ENCODE measurements at regions not wholly inside any gene's neighbourhood (a gene's known extent, or its start where the extent isn't known, plus 50 kb on each side); places are given as distances from the start of the nearest gene placed in this dataset.

DNA sequence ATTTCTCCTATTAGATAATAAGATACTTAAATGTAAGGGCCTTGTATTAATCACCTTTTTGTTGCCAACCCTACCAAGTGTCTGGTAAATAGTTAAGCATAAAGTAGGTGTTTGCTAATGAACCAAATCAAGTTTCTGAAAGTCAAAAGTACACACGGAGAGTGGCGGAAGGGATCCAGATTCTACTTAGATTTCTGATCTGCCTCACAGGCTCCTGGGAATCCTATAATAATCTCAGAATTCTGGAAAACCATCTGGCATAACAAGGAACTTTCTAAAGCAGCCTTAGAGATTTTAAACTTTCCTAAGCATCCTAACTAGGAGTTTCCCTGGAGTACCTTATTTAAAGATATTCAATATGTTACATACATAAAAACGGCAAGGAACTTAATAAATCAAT, 363.2 kb upstream of the SMC2 start:
- no peaks in the 10 kb centered on the region for H3K36me3 Mint-ChIP-seq
- no peak overlapping the region for H3K4me3 Mint-ChIP-seq
- H3K9me3 Mint-ChIP-seq (ENCODE audit: low read depth), result no peaks in the 10 kb centered on the region
- no peaks in the 10 kb centered on the region for H3K27me3 Mint-ChIP-seq
- H3K4me1 Mint-ChIP-seq, result no peaks in the 10 kb centered on the region
- DNase-seq (no peak), ATAC-seq (no peak)
- H3K27ac Mint-ChIP-seq, result no peak overlapping the region
- CTCF ChIA-PET, result no interaction called here

DNA sequence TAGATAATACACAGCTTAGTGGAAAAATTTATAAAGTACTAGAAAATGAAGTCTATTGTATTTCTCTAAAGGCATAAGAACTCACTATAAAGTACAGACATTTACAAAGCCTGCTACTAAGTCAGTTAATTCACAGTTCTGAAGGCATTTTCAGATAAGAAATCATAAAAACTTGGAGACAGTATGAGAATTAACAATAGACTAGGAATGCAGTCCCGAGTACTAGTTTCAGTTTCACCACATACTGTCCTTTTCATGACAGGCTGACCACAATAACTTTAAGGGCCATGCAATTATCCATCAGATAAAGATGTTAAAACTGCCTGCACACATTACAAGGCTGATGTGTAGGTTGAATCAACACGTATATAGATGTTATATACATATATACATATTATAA, 362.6 kb upstream of the SMC2 start:
- DNase-seq, result no peak
- H3K4me3 Mint-ChIP-seq, result no peak overlapping the region
- no peak overlapping the region for H3K27ac Mint-ChIP-seq
- H3K9me3 Mint-ChIP-seq (ENCODE audit: low read depth), result no peaks in the 10 kb centered on the region
- CTCF ChIA-PET, result no interaction called here
- H3K4me1 Mint-ChIP-seq, result no peaks in the 10 kb centered on the region
- no peaks in the 10 kb centered on the region for H3K27me3 Mint-ChIP-seq
- no peak for ATAC-seq
- no peaks in the 10 kb centered on the region for H3K36me3 Mint-ChIP-seq

DNA sequence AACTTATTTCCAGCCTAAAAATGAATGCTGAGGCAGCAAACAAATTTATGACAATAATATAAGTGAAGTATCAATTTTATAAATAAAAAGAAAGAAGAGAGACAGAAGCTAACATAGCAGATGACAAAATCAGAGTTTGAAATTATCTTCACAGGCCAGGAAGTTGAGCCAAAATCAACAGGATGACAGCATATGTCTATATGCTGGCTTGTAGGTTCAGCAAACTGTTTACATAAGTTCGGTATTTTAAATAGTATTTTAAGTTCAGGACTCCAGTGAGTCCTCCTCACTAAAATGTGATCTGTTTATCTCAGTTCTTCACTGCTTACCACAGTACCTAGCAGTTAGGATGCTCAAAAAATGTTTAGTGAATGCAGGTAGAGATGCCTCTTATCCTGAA, 359.6 kb upstream of the SMC2 start:
- H3K4me1 Mint-ChIP-seq, result no peaks in the 10 kb centered on the region
- DNase-seq (no peak), ATAC-seq (no peak)
- H3K27ac Mint-ChIP-seq, result no peak overlapping the region
- H3K9me3 Mint-ChIP-seq (ENCODE audit: low read depth), result peaks cover 3% of the 10 kb centered on the region
- no peak overlapping the region for H3K4me3 Mint-ChIP-seq
- no peaks in the 10 kb centered on the region for H3K27me3 Mint-ChIP-seq
- CTCF ChIA-PET, result no interaction called here
- H3K36me3 Mint-ChIP-seq, result no peaks in the 10 kb centered on the region

DNA sequence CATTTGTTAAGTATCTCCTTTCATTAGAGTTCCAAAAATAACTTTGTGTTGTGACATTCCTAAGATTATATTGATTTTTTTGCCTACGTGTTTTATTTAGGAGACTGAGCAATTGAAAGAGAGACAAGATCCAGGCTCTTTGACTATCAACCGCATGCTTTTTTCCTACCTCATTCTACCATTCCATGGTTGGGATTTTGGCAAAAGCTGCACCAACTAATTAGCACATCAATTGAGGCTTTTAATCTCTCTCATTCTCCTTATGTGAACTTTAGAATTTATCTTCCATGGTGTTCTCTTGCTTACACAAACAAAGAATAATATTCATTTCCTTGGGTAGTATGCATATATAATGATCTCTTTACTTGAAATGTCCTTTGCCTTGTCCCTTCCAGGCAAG, 338.7 kb upstream of the SMC2 start:
- no peaks in the 10 kb centered on the region for H3K9me3 Mint-ChIP-seq (ENCODE audit: low read depth)
- no peaks in the 10 kb centered on the region for H3K4me1 Mint-ChIP-seq
- CTCF ChIA-PET, result no interaction called here
- ATAC-seq (no peak), DNase-seq (no peak)
- no peaks in the 10 kb centered on the region for H3K27me3 Mint-ChIP-seq
- H3K4me3 Mint-ChIP-seq, result no peak overlapping the region
- no peak overlapping the region for H3K27ac Mint-ChIP-seq
- H3K36me3 Mint-ChIP-seq, result no peaks in the 10 kb centered on the region

DNA sequence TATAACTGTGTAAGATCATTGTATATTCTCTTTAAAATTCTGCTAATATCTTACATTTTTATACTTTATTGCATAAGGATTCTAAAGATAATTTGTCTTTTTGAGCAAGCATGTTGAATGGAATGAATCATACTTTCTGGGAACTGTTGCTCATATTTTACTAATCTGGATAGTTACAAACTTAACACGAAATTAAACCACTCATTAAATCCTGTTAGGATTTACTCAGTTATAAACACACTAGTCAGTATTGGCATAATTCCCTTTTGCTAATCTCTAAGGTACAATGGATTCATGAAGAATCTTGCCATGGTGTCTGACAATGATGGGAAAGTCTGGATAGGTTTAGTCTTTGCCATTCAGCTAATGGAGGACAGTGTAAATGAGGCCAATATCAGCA, 338.1 kb upstream of the SMC2 start:
- ATAC-seq (no peak), DNase-seq (no peak)
- CTCF ChIA-PET, result no interaction called here
- H3K36me3 Mint-ChIP-seq, result no peaks in the 10 kb centered on the region
- H3K4me1 Mint-ChIP-seq, result no peaks in the 10 kb centered on the region
- H3K4me3 Mint-ChIP-seq, result no peak overlapping the region
- no peaks in the 10 kb centered on the region for H3K27me3 Mint-ChIP-seq
- H3K27ac Mint-ChIP-seq, result no peak overlapping the region
- H3K9me3 Mint-ChIP-seq (ENCODE audit: low read depth), result no peaks in the 10 kb centered on the region

DNA sequence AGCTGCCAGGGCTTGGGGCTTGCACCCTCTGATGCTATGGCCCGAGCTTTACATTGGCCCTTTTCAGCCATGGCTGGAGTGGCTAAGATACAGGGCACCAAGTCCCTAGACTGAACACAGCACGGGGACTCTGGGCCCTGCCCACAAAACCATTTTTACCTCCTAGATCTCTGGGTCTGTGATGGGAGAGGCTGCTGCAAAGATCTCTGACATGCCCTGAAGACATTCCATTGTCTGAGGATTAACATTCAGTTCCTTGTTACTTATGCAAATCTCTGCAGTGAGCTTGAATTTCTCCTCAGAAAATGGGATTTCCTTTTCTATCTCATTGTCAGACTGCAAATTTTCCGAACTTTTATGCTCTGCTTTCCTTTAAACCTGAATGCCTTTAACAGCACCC, 337.0 kb upstream of the SMC2 start:
- no peak overlapping the region for H3K27ac Mint-ChIP-seq
- CTCF ChIA-PET, result no interaction called here

DNA sequence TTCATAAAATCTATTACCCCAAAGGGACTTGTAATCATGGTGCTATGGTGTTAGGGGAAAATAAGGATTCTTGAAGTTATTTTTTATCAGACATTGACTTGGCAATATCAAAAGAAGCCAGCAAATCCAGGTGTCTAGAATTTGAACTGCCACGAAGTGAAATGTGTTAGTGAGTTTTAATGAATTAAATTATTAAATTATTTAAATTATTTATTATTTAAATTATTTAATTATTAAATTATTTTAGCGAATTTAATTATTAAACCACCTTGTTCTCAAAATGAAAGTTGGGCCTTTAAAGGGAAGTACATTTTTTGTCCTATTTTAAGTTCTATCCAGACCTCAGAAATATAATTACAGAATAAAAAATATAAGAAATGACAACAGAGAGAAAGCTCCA, 332.6 kb upstream of the SMC2 start:
- CTCF ChIA-PET, result interaction anchor here (0.6 kb wide), 1 partner anchor 25 kb away, joined by 3 read pairs; no protein-coding TSS in a partner anchor
- Mint-ChIP-seq H3K4me3 (no peak overlapping the region), H3K36me3 (no peaks in the 10 kb centered on the region), H3K27ac (no peak overlapping the region), H3K27me3 (no peaks in the 10 kb centered on the region), H3K9me3 (ENCODE audit: low read depth) (peaks cover 2% of the 10 kb centered on the region), H3K4me1 (no peaks in the 10 kb centered on the region)
- DNase-seq (no peak), ATAC-seq (no peak)

More for the DNA sequence above, 337.0 kb upstream of the SMC2 start:
- no peak overlapping the region for H3K4me3 Mint-ChIP-seq
- no peaks in the 10 kb centered on the region for H3K36me3 Mint-ChIP-seq
- no peaks in the 10 kb centered on the region for H3K4me1 Mint-ChIP-seq
- no peaks in the 10 kb centered on the region for H3K27me3 Mint-ChIP-seq
- DNase-seq, result no peak
- no peak for ATAC-seq
- H3K9me3 Mint-ChIP-seq (ENCODE audit: low read depth), result no peaks in the 10 kb centered on the region

DNA sequence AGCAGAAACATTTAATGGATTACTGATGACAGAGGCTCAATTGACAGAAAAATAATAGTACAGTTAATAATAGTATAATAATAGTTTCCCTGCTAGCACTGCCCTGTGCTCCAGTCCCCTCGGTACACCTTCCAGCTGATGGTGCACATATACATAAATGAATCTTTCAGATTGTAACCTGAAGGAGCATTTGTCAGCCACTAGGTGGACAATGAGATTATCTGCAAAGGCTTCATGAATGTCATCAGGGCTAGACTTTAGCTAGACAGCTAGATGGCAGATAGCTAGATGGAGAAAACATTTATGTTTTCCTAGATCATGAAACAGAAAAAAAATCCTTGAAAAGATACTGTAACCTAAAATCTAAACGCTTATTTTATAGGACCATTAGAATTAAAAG, 304.4 kb upstream of the SMC2 start:
- H3K36me3 Mint-ChIP-seq, result no peaks in the 10 kb centered on the region
- no peak for DNase-seq
- CTCF ChIA-PET, result no interaction called here
- H3K4me1 Mint-ChIP-seq, result no peaks in the 10 kb centered on the region
- no peak overlapping the region for H3K27ac Mint-ChIP-seq
- no peaks in the 10 kb centered on the region for H3K9me3 Mint-ChIP-seq (ENCODE audit: low read depth)
- no peaks in the 10 kb centered on the region for H3K27me3 Mint-ChIP-seq
- no peak for ATAC-seq
- H3K4me3 Mint-ChIP-seq, result no peak overlapping the region

DNA sequence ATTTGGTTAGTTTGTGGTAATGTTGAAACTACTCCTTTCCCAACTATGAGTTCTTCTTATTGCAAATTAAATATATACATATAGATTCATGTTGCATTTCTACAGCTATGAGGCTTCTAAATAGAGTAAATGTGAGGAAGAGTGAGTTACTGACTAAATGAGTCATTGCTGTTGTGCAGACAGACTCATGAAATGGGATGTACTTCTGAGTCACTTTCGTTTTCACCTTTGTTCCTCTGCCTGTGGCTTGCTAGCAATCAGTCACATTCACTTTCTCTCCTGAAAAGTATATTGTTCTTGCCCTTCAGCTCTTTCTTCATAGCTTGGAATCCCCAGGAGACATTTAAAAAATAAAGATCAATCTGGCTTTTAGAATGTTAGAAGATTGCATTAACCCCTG, 295.5 kb upstream of the SMC2 start:
- peak; percentile 70 for ATAC-seq
- H3K27ac Mint-ChIP-seq, result no peak overlapping the region
- peaks cover 3% of the 10 kb centered on the region for H3K27me3 Mint-ChIP-seq
- H3K4me3 Mint-ChIP-seq, result no peak overlapping the region
- CTCF ChIA-PET, result no interaction called here
- H3K9me3 Mint-ChIP-seq (ENCODE audit: low read depth), result no peaks in the 10 kb centered on the region
- no peaks in the 10 kb centered on the region for H3K36me3 Mint-ChIP-seq
- DNase-seq, result no peak
- peaks cover 5% of the 10 kb centered on the region for H3K4me1 Mint-ChIP-seq

DNA sequence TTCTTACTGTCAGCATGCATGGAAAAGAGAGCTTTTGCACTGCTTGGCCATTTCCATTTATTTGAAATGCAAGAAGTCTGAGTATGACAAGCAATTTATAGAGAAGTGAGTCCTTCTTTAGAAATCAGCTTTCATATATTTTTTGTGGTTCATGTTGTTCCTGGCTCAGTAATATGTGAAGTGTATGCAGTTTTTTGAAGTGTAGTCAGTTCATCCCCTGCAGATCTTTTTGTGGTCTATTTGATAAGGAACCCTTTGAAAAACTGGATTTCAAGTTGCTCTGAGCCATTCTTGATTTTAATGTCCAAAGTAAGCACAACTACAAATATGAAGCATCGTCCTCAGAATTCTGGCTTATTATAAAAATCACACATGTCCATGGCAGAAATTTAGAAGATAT, 294.1 kb upstream of the SMC2 start:
- DNase-seq (no peak), ATAC-seq (no peak)
- H3K27me3 Mint-ChIP-seq, result peaks cover 3% of the 10 kb centered on the region
- CTCF ChIA-PET, result no interaction called here
- H3K36me3 Mint-ChIP-seq, result no peaks in the 10 kb centered on the region
- no peak overlapping the region for H3K4me3 Mint-ChIP-seq
- H3K9me3 Mint-ChIP-seq (ENCODE audit: low read depth), result no peaks in the 10 kb centered on the region
- peaks cover 5% of the 10 kb centered on the region for H3K4me1 Mint-ChIP-seq
- no peak overlapping the region for H3K27ac Mint-ChIP-seq

DNA sequence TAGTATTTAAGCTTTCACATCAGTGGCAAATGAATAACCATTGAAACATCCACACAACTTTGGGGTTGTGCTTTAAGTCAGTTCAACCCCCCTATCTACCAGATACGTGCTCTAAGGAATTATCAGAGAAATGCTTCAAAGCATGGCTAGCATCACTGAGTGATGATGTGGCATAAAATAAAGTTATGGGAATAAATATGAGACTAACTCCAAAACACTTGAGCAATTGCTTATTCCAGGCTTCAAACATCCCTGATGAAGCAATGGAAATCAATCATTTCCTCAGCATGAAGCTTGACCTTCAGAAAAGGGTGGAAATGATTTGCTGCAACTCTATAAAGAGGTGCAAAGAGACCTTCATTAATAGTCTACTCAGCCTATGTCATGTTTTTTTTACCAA, 292.0 kb upstream of the SMC2 start:
- no peaks in the 10 kb centered on the region for H3K36me3 Mint-ChIP-seq
- no peak overlapping the region for H3K27ac Mint-ChIP-seq
- peaks cover 5% of the 10 kb centered on the region for H3K4me1 Mint-ChIP-seq
- no peak overlapping the region for H3K4me3 Mint-ChIP-seq
- no peak for DNase-seq
- CTCF ChIA-PET, result no interaction called here
- H3K27me3 Mint-ChIP-seq, result no peaks in the 10 kb centered on the region
- no peaks in the 10 kb centered on the region for H3K9me3 Mint-ChIP-seq (ENCODE audit: low read depth)
- ATAC-seq, result no peak

DNA sequence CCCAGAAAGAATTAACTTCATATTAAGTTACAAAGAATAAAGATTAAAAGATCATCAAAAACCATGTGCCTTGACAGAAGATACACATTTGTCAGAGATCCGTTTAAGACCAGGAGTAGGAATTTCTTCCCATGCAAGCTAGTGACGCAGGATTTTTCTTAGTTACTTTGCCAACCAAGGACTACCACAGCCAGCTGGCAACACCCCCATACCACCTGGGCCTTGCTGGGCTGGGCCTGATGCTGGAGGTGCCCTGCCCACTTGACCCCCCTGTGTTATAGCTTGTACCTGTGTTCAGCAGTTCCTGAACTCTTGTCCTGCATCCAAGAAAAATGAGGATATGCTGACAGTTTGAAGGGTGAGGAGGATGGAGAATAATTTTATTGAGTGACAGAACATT, 290.9 kb upstream of the SMC2 start:
- H3K27me3 Mint-ChIP-seq, result no peaks in the 10 kb centered on the region
- no peak overlapping the region for H3K4me3 Mint-ChIP-seq
- no peaks in the 10 kb centered on the region for H3K9me3 Mint-ChIP-seq (ENCODE audit: low read depth)
- no peaks in the 10 kb centered on the region for H3K36me3 Mint-ChIP-seq
- H3K4me1 Mint-ChIP-seq, result peaks cover 5% of the 10 kb centered on the region
- DNase-seq (no peak), ATAC-seq (no peak)
- H3K27ac Mint-ChIP-seq, result no peak overlapping the region
- CTCF ChIA-PET, result no interaction called here

DNA sequence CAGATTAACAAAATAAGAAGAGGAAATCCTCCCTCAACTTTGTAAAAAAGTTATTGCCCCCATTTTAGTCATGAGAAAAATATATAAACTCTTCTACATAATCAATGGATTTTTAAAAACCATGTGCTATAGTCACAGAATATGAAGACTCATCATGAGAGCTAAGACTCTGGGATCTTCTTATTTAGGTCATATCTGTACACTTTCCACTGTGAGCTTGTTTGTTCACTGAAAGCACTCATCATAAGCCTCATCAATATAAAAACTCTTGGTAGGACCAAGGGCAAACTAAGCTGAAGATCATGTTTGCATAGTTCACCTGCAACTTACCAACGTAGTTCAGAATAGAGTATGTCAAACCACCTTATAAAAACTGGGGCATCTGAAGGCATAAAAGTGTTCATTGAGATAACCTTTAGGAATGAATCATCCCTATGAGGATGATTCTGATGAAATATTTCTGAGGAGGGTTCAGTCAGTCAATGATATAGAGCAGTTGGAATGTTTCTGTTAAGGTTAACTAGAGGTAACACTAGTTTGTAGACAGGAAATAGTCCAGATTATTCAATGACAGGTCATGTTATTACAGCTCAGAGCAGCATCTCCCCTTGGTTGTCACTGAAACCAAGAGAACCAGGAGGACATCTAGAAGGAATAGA, 289.9 kb upstream of the SMC2 start:
- DNase-seq (no peak), ATAC-seq (no peak)
- CTCF ChIA-PET, result no interaction called here
- H3K9me3 Mint-ChIP-seq (ENCODE audit: low read depth), result no peaks in the 10 kb centered on the region
- H3K27ac Mint-ChIP-seq, result no peak overlapping the region
- H3K27me3 Mint-ChIP-seq, result no peaks in the 10 kb centered on the region
- H3K4me1 Mint-ChIP-seq, result no peaks in the 10 kb centered on the region
- no peak overlapping the region for H3K4me3 Mint-ChIP-seq
- no peaks in the 10 kb centered on the region for H3K36me3 Mint-ChIP-seq

DNA sequence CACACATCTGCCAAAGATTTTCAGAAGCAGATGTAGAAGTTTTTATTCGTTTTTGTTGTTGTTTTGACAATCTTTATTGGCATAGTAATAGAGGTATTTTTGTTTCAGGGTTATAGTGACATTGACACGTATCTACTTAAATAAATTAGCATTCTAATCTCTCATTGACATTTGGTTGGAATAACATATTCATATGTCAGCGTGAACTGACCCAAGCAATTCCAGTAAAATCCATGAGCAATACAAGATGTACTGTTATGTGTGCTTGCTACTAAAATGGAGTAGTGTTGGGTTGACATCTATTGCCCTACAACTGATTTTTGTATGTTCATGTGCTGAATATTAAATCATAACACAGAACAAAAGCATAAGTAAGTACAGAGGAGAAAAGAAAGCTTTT, 284.4 kb upstream of the SMC2 start:
- no peaks in the 10 kb centered on the region for H3K9me3 Mint-ChIP-seq (ENCODE audit: low read depth)
- no peak overlapping the region for H3K4me3 Mint-ChIP-seq
- H3K27ac Mint-ChIP-seq, result no peak overlapping the region
- no peaks in the 10 kb centered on the region for H3K36me3 Mint-ChIP-seq
- ATAC-seq, result no peak
- CTCF ChIA-PET, result no interaction called here
- H3K4me1 Mint-ChIP-seq, result no peaks in the 10 kb centered on the region
- H3K27me3 Mint-ChIP-seq, result no peaks in the 10 kb centered on the region
- DNase-seq, result no peak

DNA sequence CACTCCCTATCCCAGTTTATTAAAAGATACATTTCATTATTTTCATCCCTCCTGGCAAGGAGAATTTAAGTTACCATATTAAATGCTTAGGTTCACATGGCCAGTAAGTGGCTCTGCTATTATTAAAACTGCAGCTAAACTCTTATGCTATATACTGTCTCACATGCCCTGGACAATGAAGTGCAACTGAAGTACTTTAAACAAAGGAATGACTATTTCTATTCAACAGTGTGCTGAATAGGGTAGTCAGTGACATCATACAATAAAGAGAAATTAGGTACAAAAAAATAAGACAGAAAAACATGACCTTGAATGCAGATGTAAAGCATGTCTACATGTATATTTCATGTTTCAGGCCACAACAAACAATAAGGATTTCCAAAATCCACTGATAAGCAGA, 282.6 kb upstream of the SMC2 start:
- Mint-ChIP-seq H3K27me3 (no peaks in the 10 kb centered on the region), H3K9me3 (ENCODE audit: low read depth) (no peaks in the 10 kb centered on the region), H3K4me3 (no peak overlapping the region), H3K27ac (no peak overlapping the region), H3K36me3 (no peaks in the 10 kb centered on the region), H3K4me1 (no peaks in the 10 kb centered on the region)
- DNase-seq (no peak), ATAC-seq (no peak)
- CTCF ChIA-PET, result no interaction called here

All from activated CD8-positive, alpha-beta memory T cell treated with anti-CD3 and anti-CD28 coated beads, Interleukin-2, amount 10 ng/mL, durations not matched to agents 7 days and 5 days (primary cell).